B cell (primary cell): ENCODE measurements at regions not wholly inside any gene's neighbourhood (a gene's known extent, or its start where the extent isn't known, plus 50 kb on each side); places are given as distances from the start of the nearest gene placed in this dataset. TPM values are rescaled to one million over a fixed set of nuclear protein-coding genes. Genes with fewer than 3 reads are reported as not detected.

Source experiments
- ATAC-seq: fragments of 200-7000 bp; cut with Tn5 transposase; one replicate; pipeline ENCODE4 v1.10.0; 2021; ENCODE audit warnings: low read depth, mild to moderate bottlenecking, moderate number of reproducible peaks, moderate library complexity
- CTCF ChIA-PET: fragments of 350-600 bp; sonication (Branson Sonifier 250); formaldehyde crosslinking; loops from one replicate; lab custom pipeline; 2021; ENCODE audit warnings: antibody characterized with exemption, inconsistent platforms; lab: Charles Lee
- POLR2A ChIA-PET: fragments of 350-600 bp; sonication (Branson Sonifier 250); formaldehyde crosslinking; loops from one replicate; lab custom pipeline; 2021; ENCODE audit warnings: antibody characterized with exemption; lab: Charles Lee
- DNase-seq: peaks from one replicate; pipeline ENCODE4 v3.0.0; 2013
- H2AFZ ChIP-seq: 2 replicates; pipeline ENCODE4 v1.6.1; 2012; ENCODE audit warnings: mild to moderate bottlenecking, low read depth, low read length; ENCODE audit not compliant: insufficient read depth, poor library complexity, severe bottlenecking
- H3K27ac ChIP-seq, 2 donors: 1 replicate in 1 of 2; 2 replicates in 1 of 2; pipeline ENCODE4 v1.5.1; 2012 to 2013; ENCODE audit warnings: low read length in 2 of 2, mild to moderate bottlenecking in 2 of 2, moderate library complexity in 1 of 2
- H3K27me3 ChIP-seq, 4 experiments: fragments of 200-600 bp in 1 of 4; sonication (generic) in 1 of 4; replicated peaks in 1 of 4; 1 replicate in 2 of 4; 2 replicates in 2 of 4; pipeline versions ENCODE4 v1.6.1 to v1.7.0; 2013 to 2016; ENCODE audit warnings: low read length in 3 of 4, mild to moderate bottlenecking in 2 of 4, mixed read lengths in 1 of 4, moderate library complexity in 1 of 4; ENCODE audit not compliant: insufficient read depth in 4 of 4, control insufficient read depth in 3 of 4; ENCODE audit errors: control extremely low read depth in 1 of 4
- H3K36me3 ChIP-seq, 2 experiments: replicated peaks in 1 of 2; 1 replicate in 1 of 2; 2 replicates in 1 of 2; pipeline versions ENCODE4 v1.6.1 to v1.7.1; 2013; ENCODE audit warnings: low read length in 1 of 2; ENCODE audit not compliant: insufficient read depth in 2 of 2, control insufficient read depth in 1 of 2; ENCODE audit errors: control extremely low read depth in 1 of 2, extremely low read depth in 1 of 2
- H3K4me1 ChIP-seq, 2 donors: fragments of 200-600 bp in 1 of 2; sonication (generic) in 1 of 2; 1 replicate in 1 of 2; 2 replicates in 1 of 2; pipeline versions ENCODE4 v1.5.1 to v1.6.1; 2013 to 2017; ENCODE audit warnings: low read length in 2 of 2; ENCODE audit not compliant: control insufficient read depth in 2 of 2, insufficient read depth in 2 of 2
- H3K4me2 ChIP-seq: replicated peaks from 2 replicates; pipeline ENCODE3; 2012; ENCODE audit warnings: mild to moderate bottlenecking, low read depth, low read length; ENCODE audit not compliant: poor library complexity, severe bottlenecking
- H3K4me3 ChIP-seq, 5 experiments: fragments of 200-600 bp in 1 of 5; sonication (generic) in 1 of 5; 1 replicate in 3 of 5; 2 replicates in 2 of 5; pipeline versions ENCODE4 v1.5.1 to v1.7.0; 2011 to 2016; ENCODE audit warnings: low read length in 4 of 5, mild to moderate bottlenecking in 4 of 5, low read depth in 2 of 5, control low read depth in 1 of 5, moderate library complexity in 1 of 5; ENCODE audit not compliant: insufficient read depth in 1 of 5; ENCODE audit errors: control extremely low read depth in 1 of 5, extremely low read depth in 1 of 5
- H3K79me2 ChIP-seq: fragments of 200-600 bp; sonication (generic); one replicate; pipeline ENCODE4 v1.6.0; 2016; ENCODE audit warnings: low read length; ENCODE audit not compliant: control insufficient read depth, insufficient read depth
- H3K9ac ChIP-seq: fragments of 200-600 bp; sonication (generic); 2 replicates; pipeline ENCODE4 v1.6.1; 2017; ENCODE audit warnings: mild to moderate bottlenecking, low read length, moderate library complexity
- H3K9me3 ChIP-seq, 3 donors: one replicate each; pipeline versions ENCODE4 v1.6.1 to v1.7.1; 2013; ENCODE audit warnings: low read length in 2 of 3; ENCODE audit not compliant: control insufficient read depth in 2 of 3, insufficient read depth in 1 of 3; ENCODE audit errors: control extremely low read depth in 1 of 3
- H4K20me1 ChIP-seq: 2 replicates; pipeline ENCODE4 v1.6.0; 2012; ENCODE audit warnings: mild to moderate bottlenecking, low read length; ENCODE audit not compliant: insufficient read depth, control insufficient read depth, poor library complexity, severe bottlenecking
- H3K27ac Mint-ChIP-seq: one replicate; pipeline ENCODE4 v1.8.0; 2021; ENCODE audit warnings: mixed read lengths
- H3K27me3 Mint-ChIP-seq: one replicate; pipeline ENCODE4 v1.8.0; 2021; ENCODE audit warnings: mixed read lengths
- H3K4me1 Mint-ChIP-seq: one replicate; pipeline ENCODE4 v1.8.0; 2021; ENCODE audit warnings: mixed read lengths
- H3K4me3 Mint-ChIP-seq: one replicate; pipeline ENCODE4 v1.8.0; 2021; ENCODE audit warnings: mixed read lengths
- H3K9me3 Mint-ChIP-seq: one replicate; pipeline ENCODE4 v1.8.0; 2022; ENCODE audit warnings: mixed read lengths; ENCODE audit not compliant: insufficient read depth
- EZH2 ChIP-seq: IDR thresholded peaks from 2 replicates; pipeline ENCODE4 v1.6.1; 2012; ENCODE audit warnings: borderline replicate concordance, low read depth, mild to moderate bottlenecking, moderate library complexity, low read length; ENCODE audit not compliant: insufficient read depth, poor library complexity, severe bottlenecking
- WGBS: methylation state at CpG from one replicate; pipeline ENCODE4 v1.1.5; 2013; ENCODE audit warnings: missing lambda C conversion rate; ENCODE audit not compliant: insufficient coverage; 5-methylcytosine and 5-hydroxymethylcytosine counted together
- intact Hi-C: fragments of 100-400 bp; cut with micrococcal nuclease; formaldehyde crosslinking; loops from one replicate; pipeline ENCODE4 v1.10.0; 2022
- small RNA-seq: library from RNA; depleted of rRNA; stranded (forward); fragments of <200 nt; gene quantifications from one replicate; pipeline ENCODE3, GENCODE V24; 2012; ENCODE audit warnings: low replicate concordance, low read depth; ENCODE audit not compliant: insufficient read length
- TF ChIP-seq, protein P1 (sequence below): fragments of 200-600 bp; IDR thresholded peaks from one replicate; pipeline ENCODE4 v1.8.0; 2022; ENCODE audit warnings: antibody characterized with exemption, mild to moderate bottlenecking

DNA sequence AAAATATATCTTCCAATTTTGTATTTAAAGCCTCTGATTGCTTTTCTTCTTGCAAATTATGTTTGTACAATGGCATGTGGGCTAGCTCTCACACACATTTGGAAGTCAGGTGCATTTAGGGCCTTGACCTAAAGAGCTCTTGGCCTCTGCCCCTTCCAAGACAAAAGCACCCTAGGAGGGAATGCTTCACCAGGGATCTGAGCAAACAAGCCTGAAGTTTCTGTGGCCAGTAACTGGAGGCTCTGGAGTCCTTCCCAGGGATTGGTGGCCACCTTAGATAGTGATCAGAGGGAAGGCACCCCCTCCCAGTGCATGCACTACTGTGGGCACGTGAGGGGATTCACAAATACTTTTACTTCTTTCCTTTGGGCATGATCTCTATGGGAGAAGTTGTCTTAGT is 60.3 kb upstream of the DIPK2B start:
- Histone ChIP-seq H3K36me3 (no peaks in the 10 kb centered on the region), H3K27ac (no peak overlapping the region), H2AFZ (no peak overlapping the region), H3K4me2 (no peak overlapping the region), H4K20me1 (no peaks in the 10 kb centered on the region), H3K79me2 (no peaks in the 10 kb centered on the region), H3K4me3 (no peak overlapping the region), H3K27me3 (no peaks in the 10 kb centered on the region), H3K9me3 (no peaks in the 10 kb centered on the region), H3K9ac (no peak overlapping the region), H3K4me1 (peaks cover 9% of the 10 kb centered on the region in 2 donors)
- TF ChIP-seq, protein P1, sequence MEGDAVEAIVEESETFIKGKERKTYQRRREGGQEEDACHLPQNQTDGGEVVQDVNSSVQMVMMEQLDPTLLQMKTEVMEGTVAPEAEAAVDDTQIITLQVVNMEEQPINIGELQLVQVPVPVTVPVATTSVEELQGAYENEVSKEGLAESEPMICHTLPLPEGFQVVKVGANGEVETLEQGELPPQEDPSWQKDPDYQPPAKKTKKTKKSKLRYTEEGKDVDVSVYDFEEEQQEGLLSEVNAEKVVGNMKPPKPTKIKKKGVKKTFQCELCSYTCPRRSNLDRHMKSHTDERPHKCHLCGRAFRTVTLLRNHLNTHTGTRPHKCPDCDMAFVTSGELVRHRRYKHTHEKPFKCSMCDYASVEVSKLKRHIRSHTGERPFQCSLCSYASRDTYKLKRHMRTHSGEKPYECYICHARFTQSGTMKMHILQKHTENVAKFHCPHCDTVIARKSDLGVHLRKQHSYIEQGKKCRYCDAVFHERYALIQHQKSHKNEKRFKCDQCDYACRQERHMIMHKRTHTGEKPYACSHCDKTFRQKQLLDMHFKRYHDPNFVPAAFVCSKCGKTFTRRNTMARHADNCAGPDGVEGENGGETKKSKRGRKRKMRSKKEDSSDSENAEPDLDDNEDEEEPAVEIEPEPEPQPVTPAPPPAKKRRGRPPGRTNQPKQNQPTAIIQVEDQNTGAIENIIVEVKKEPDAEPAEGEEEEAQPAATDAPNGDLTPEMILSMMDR, result no peak
- TF ChIP-seq EZH2, result no peak
- POLR2A ChIA-PET, result no interaction called here
- no peak overlapping the region for H3K27ac Mint-ChIP-seq
- DNase-seq, result no peak
- ATAC-seq, result no peak
- no peak overlapping the region for H3K4me3 Mint-ChIP-seq
- H3K4me1 Mint-ChIP-seq, result peaks cover 5% of the 10 kb centered on the region
- WGBS, result no CpG with 5 or more reads among the region's 1 CpG
- H3K9me3 Mint-ChIP-seq, result no peaks in the 10 kb centered on the region
- no peaks in the 10 kb centered on the region for H3K27me3 Mint-ChIP-seq
- intact Hi-C loops, result no loop called here
- CTCF ChIA-PET, result no interaction called here

DNA sequence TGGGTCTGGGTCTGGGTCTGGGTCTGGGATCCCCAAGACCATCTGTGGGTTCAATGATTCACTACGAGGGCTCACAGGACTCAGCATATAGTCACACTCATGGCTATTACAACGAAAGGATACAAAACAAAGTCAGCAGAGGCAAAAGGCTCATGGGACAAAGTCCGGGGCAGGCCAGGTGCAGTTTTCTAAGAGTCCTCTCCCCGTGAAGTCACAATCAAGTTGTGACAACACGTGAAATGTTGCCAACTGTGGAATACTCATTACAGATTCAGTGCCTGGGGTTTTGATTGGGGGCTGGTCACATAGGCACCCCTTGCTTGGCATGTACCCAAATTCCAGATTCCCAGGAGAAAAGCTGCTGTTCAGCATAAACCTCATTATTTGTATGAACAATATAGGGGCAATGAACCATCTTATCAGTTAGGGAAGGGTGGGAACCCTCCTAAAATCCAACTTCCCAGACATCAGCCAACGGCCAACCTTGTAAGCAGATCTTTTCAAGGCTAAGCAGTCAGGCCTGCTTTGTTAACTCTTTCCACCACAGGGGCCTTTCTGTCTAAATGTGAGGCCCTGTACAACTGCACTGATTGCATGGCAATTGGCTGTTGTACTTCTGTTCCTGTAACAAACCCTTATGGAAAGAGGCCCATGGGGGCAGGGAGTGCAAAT is 58.2 kb upstream of the DIPK2B start:
- H3K4me1 Mint-ChIP-seq, result peaks cover 5% of the 10 kb centered on the region
- DNase-seq (no peak), ATAC-seq (no peak)
- no peaks in the 10 kb centered on the region for H3K79me2 ChIP-seq
- TF ChIP-seq EZH2, result no peak
- no peak overlapping the region for H3K27ac Mint-ChIP-seq
- H3K36me3 ChIP-seq, result no peaks in the 10 kb centered on the region
- H3K9me3 Mint-ChIP-seq, result no peaks in the 10 kb centered on the region
- H3K4me1 ChIP-seq, result peaks cover 9% of the 10 kb centered on the region in 2 donors
- ChIA-PET POLR2A (no interaction called here), CTCF (no interaction called here)
- no peak overlapping the region for H2AFZ ChIP-seq
- H3K9ac ChIP-seq, result no peak overlapping the region
- intact Hi-C loops, result no loop called here
- no peak overlapping the region for H3K27ac ChIP-seq
- WGBS, result 77% methylated on average over 4 of the region's 6 CpGs
- no peaks in the 10 kb centered on the region for H3K9me3 ChIP-seq
- no peaks in the 10 kb centered on the region for H4K20me1 ChIP-seq
- H3K4me2 ChIP-seq, result no peak overlapping the region
- H3K4me3 Mint-ChIP-seq, result no peak overlapping the region
- no peaks in the 10 kb centered on the region for H3K27me3 Mint-ChIP-seq
- no peaks in the 10 kb centered on the region for H3K27me3 ChIP-seq
- H3K4me3 ChIP-seq, result no peak overlapping the region

Small RNA genes in the stretch of these regions (small RNA-seq; reads per million reads assigned to genes)
- 32.3 reads per million, percentile 92 among the genes with 10 or more reads in this experiment for gene MIR221
- 4.0 reads per million, percentile 60 among the genes with 10 or more reads in this experiment for gene MIR222
- gene RF00017, result not detected
- gene RF00591, result not detected
